Lower lobe of right lung (tissue), 2 donors: ENCODE measurements at regions not wholly inside any gene's neighbourhood (a gene's known extent, or its start where the extent isn't known, plus 50 kb on each side); places are given as distances from the start of the nearest gene placed in this dataset.

ENCODE experiments used
- ATAC-seq, 2 donors: fragments of 200-7000 bp; cut with Tn5 transposase; one replicate each; pipeline ENCODE4 v1.9.1; 2020 to 2022; ENCODE audit warnings: mild to moderate bottlenecking in 2 of 2, moderate library complexity in 2 of 2
- DNase-seq: peaks from one replicate; pipeline ENCODE4 v3.0.0-alpha.2; 2020
- H3K27ac ChIP-seq: fragments of 200-600 bp; one replicate; pipeline ENCODE4 v1.8.0; 2022
- H3K27me3 ChIP-seq: fragments of 200-600 bp; one replicate; pipeline ENCODE4 v1.8.0; 2022; ENCODE audit warnings: low read depth
- H3K36me3 ChIP-seq: fragments of 200-600 bp; one replicate; pipeline ENCODE4 v1.8.0; 2022; ENCODE audit warnings: mild to moderate bottlenecking
- H3K4me1 ChIP-seq: fragments of 200-600 bp; one replicate; pipeline ENCODE4 v1.8.0; 2022
- H3K4me3 ChIP-seq: fragments of 200-600 bp; one replicate; pipeline ENCODE4 v1.8.0; 2022; ENCODE audit warnings: mild to moderate bottlenecking
- H3K9me3 ChIP-seq: fragments of 200-600 bp; one replicate; pipeline ENCODE4 v1.8.0; 2022
- intact Hi-C: fragments of 100-400 bp; cut with DNase I; formaldehyde crosslinking; loops from one replicate; pipeline ENCODE4 v1.11.0; 2022
- TF ChIP-seq, protein P1 (sequence below): fragments of 200-600 bp; IDR thresholded peaks from one replicate; pipeline ENCODE4 v1.8.0; 2022; ENCODE audit warnings: antibody characterized with exemption, mild to moderate bottlenecking
- donor health status: DM: no; HTN: yes; CAD: no; lungs with severe emphysema.

DNA sequence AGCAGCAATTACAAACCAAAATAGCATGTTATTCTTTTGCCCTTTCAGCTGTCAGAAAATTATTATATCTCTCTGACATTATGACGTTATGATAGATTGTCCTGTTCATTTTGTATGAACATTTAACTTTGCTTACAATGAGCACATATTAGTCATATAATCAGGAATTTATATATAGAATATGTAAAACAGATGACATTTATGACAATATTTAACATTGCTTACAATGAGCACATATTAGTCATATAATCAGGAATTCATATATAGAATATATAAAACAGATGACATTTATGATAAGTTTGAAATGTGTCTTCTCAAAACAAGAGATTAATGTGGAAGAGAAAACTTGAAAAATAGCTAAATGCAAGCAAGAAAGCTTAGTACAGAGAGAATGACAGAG is 1180.2 kb downstream of the CDH12 start:
- Histone ChIP-seq H3K27me3 (no peaks in the 10 kb centered on the region), H3K9me3 (no peaks in the 10 kb centered on the region), H3K36me3 (no peaks in the 10 kb centered on the region), H3K4me1 (no peaks in the 10 kb centered on the region), H3K27ac (no peak overlapping the region), H3K4me3 (no peak overlapping the region)
- TF ChIP-seq, protein P1, sequence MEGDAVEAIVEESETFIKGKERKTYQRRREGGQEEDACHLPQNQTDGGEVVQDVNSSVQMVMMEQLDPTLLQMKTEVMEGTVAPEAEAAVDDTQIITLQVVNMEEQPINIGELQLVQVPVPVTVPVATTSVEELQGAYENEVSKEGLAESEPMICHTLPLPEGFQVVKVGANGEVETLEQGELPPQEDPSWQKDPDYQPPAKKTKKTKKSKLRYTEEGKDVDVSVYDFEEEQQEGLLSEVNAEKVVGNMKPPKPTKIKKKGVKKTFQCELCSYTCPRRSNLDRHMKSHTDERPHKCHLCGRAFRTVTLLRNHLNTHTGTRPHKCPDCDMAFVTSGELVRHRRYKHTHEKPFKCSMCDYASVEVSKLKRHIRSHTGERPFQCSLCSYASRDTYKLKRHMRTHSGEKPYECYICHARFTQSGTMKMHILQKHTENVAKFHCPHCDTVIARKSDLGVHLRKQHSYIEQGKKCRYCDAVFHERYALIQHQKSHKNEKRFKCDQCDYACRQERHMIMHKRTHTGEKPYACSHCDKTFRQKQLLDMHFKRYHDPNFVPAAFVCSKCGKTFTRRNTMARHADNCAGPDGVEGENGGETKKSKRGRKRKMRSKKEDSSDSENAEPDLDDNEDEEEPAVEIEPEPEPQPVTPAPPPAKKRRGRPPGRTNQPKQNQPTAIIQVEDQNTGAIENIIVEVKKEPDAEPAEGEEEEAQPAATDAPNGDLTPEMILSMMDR: no peak
- ATAC-seq: no peak
- intact Hi-C loops: no loop called here
- no peak for DNase-seq

GRCh38 chr5:21672360-21672759 is 1180.8 kb downstream of the CDH12 start:
- H3K4me3 ChIP-seq: no peak overlapping the region
- no peaks in the 10 kb centered on the region for H3K27me3 ChIP-seq
- no peak for ATAC-seq
- TF ChIP-seq, protein P1: no peak
- no peaks in the 10 kb centered on the region for H3K36me3 ChIP-seq
- no peak for DNase-seq
- no peaks in the 10 kb centered on the region for H3K9me3 ChIP-seq
- no peak overlapping the region for H3K27ac ChIP-seq
- intact Hi-C loops: no loop called here
- no peaks in the 10 kb centered on the region for H3K4me1 ChIP-seq

GRCh38 chr5:21665524-21665923 is 1187.6 kb downstream of the CDH12 start:
- H3K4me3 ChIP-seq: no peak overlapping the region
- TF ChIP-seq, protein P1: no peak
- no peak for ATAC-seq
- H3K4me1 ChIP-seq: no peaks in the 10 kb centered on the region
- intact Hi-C loops: no loop called here
- DNase-seq: no peak
- H3K27ac ChIP-seq: no peak overlapping the region
- H3K36me3 ChIP-seq: no peaks in the 10 kb centered on the region
- H3K27me3 ChIP-seq: no peaks in the 10 kb centered on the region
- H3K9me3 ChIP-seq: no peaks in the 10 kb centered on the region

- no peak overlapping the region for H3K4me3 ChIP-seq
- ATAC-seq: no peak
These were observed 1190.1 kb downstream of the CDH12 start for GRCh38 chr5:21663082-21663481.

DNA sequence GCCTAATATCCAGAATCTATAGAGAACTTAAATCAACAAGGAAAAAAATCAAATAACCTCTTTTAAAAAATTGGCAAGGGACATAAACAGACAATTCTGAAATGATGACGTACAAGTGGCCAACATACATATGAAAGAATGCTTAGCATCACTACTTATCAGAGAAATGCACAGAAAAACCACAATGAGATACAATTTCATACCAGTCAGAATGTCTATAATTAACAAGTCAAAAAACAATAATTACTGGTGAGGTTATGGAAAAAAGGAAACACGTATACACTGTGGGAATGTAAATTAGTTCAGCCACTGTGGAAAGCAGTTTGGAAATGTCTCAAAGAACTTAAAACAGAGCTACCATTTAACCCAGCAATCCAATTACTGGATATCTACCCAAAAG is 1192.0 kb downstream of the CDH12 start:
- intact Hi-C loops: no loop called here
- ATAC-seq (no peak), DNase-seq (no peak)
- no peaks in the 10 kb centered on the region for H3K4me1 ChIP-seq
- no peaks in the 10 kb centered on the region for H3K9me3 ChIP-seq
- H3K27ac ChIP-seq: no peak overlapping the region
- H3K27me3 ChIP-seq: no peaks in the 10 kb centered on the region
- H3K4me3 ChIP-seq: no peak overlapping the region
- H3K36me3 ChIP-seq: no peaks in the 10 kb centered on the region
- TF ChIP-seq, protein P1: no peak

More at GRCh38 chr5:21663082-21663481, 1190.1 kb downstream of the CDH12 start:
- Histone ChIP-seq H3K36me3 (no peaks in the 10 kb centered on the region), H3K27me3 (no peaks in the 10 kb centered on the region), H3K27ac (no peak overlapping the region), H3K9me3 (no peaks in the 10 kb centered on the region), H3K4me1 (no peaks in the 10 kb centered on the region)
- TF ChIP-seq, protein P1: no peak
- intact Hi-C loops: no loop called here
- DNase-seq: no peak

- no peaks in the 10 kb centered on the region for H3K36me3 ChIP-seq
- TF ChIP-seq, protein P1: no peak
- H3K27me3 ChIP-seq: no peaks in the 10 kb centered on the region
- H3K27ac ChIP-seq: no peak overlapping the region
- no peak for ATAC-seq
- no peaks in the 10 kb centered on the region for H3K9me3 ChIP-seq
- no peak for DNase-seq
- no peaks in the 10 kb centered on the region for H3K4me1 ChIP-seq
- H3K4me3 ChIP-seq: no peak overlapping the region
- intact Hi-C loops: no loop called here
These were observed 1198.6 kb downstream of the CDH12 start for GRCh38 chr5:21654556-21654955.
